Esophagus squamous epithelium (tissue), 5 donors: ENCODE measurements at regions not wholly inside any gene's neighbourhood (a gene's known extent, or its start where the extent isn't known, plus 50 kb on each side); places are given as distances from the start of the nearest gene placed in this dataset.

Source experiments
- DNase-seq: peaks from one replicate; lab custom pipeline; 2025; lab: John Stamatoyannopoulos, UW
- H3K27ac ChIP-seq, 4 donors: fragments of 200-600 bp; sonication (generic); one replicate each; pipeline ENCODE4 v1.5.1; 2016 to 2019; ENCODE audit warnings: mild to moderate bottlenecking in 1 of 4
- H3K27me3 ChIP-seq, 4 donors: fragments of 200-600 bp; sonication (generic); 1 replicate in 3 of 4; 2 replicates in 1 of 4; pipeline versions ENCODE4 v1.5.1 to v1.6.0; 2017 to 2021; ENCODE audit warnings: antibody characterized with exemption in 1 of 4
- H3K36me3 ChIP-seq, 3 donors: fragments of 200-600 bp; sonication (generic); one replicate each; pipeline ENCODE4 v1.5.1; 2016 to 2019
- H3K4me1 ChIP-seq, 3 donors: fragments of 200-600 bp; sonication (generic); one replicate each; pipeline ENCODE4 v1.5.1; 2017 to 2019
- H3K4me3 ChIP-seq, 4 donors: fragments of 200-600 bp; sonication (generic); 1 replicate in 3 of 4; 2 replicates in 1 of 4; pipeline ENCODE4 v1.5.1; 2016 to 2019; ENCODE audit warnings: mild to moderate bottlenecking in 2 of 4, moderate library complexity in 1 of 4
- H3K9me3 ChIP-seq, 3 donors: fragments of 200-600 bp; sonication (generic); one replicate each; pipeline ENCODE4 v1.5.1; 2016 to 2019
- CTCF ChIP-seq, 6 experiments: fragments of 450-650 bp in 4 of 6; fragments of 200-600 bp in 2 of 6; sonication (generic) in 2 of 6; IDR thresholded peaks; one replicate each; pipeline ENCODE4 v1.5.1; 2016 to 2019; ENCODE audit warnings: antibody characterized with exemption in 6 of 6, mild to moderate bottlenecking in 4 of 6, moderate library complexity in 4 of 6
- POLR2A ChIP-seq, 4 donors: fragments of 450-650 bp; IDR thresholded peaks; one replicate each; pipeline ENCODE4 v1.6.1; 2017; ENCODE audit warnings: antibody characterized with exemption in 4 of 4, mild to moderate bottlenecking in 4 of 4, moderate library complexity in 3 of 4
- WGBS, 2 donors: methylation state at CpG; one replicate each; pipeline ENCODE4 v1.1.5; 2018; 5-methylcytosine and 5-hydroxymethylcytosine counted together
- intact Hi-C: fragments of 100-400 bp; cut with DNase I; formaldehyde crosslinking; loops from one replicate; pipeline ENCODE4 v1.15.0; 2022
- donor health status: DM: yes; HTN: yes; CAD: no.

DNA sequence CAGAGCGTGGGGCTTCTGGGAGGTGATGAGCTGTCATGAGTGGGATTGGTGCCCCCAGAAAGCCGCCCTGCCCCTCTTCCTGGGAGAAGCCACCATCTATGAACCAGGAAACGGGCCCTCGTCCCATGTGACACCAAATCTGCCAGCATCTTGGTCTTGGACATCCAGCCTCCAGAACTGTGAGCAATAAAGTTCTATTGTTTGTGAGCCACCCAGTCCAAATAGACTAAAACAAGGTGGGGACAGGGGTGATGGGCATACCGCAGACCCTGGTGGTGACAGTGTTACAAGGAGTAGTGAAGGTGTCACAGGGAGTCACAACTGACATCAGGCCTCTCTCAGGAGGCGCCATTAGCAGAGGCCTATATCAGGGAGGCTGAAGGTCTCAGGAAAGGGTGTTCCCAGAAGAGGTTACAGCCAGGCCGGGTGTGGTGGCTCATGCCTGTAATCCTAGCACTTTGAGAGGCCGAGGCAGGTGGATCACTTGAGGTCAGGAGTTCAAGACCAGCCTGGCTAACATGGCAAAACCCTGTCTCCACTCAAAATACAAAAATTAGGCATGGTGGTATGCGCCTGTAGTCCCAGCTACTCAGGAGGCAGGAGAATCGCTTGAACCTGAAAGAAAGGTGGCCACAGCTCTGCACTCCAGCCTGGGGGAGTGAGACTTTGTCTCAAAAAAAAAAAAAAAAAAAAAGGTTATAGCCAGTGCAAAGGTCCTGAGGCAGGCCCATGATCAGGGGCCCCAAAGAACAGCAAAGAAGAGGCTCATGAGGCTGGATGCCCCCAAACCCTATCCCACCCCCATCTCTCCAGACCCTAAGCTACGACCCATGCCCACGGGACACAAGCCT lies 53.0 kb downstream of the NCOR2 start:
- H3K27ac ChIP-seq: peak overlapping the region in 2 of 4 donors; percentile 78 to 88
- no peak for TF ChIP-seq POLR2A (IDR thresholded peaks at IDR 0.05)
- no peak for TF ChIP-seq CTCF (IDR thresholded peaks at IDR 0.05)
- H3K27me3 ChIP-seq: no peaks in the 10 kb centered on the region
- intact Hi-C loops: no loop called here
- peaks cover 63 to 100% (median 70%) of the 10 kb centered on the region in 3 donors for H3K4me1 ChIP-seq
- H3K36me3 ChIP-seq: peaks cover 0 to 4% (median 0%) of the 10 kb centered on the region in 3 donors
- H3K4me3 ChIP-seq: no peak overlapping the region
- no peaks in the 10 kb centered on the region for H3K9me3 ChIP-seq
- 80 to 87% methylated on average over 11 of the region's 12 CpGs for WGBS, 2 donors
- DNase-seq: no peak

GRCh38 chr12:124513297-124513867 lies 54.0 kb downstream of the NCOR2 start:
- Histone ChIP-seq H3K27me3 (no peaks in the 10 kb centered on the region), H3K9me3 (no peaks in the 10 kb centered on the region), H3K36me3 (peaks cover 0 to 4% (median 0%) of the 10 kb centered on the region in 3 donors), H3K4me1 (peaks cover 64 to 100% (median 73%) of the 10 kb centered on the region in 3 donors), H3K4me3 (no peak overlapping the region), H3K27ac (peak overlapping the region; percentile 66 to 88 (median 76))
- intact Hi-C loops: no loop called here
- no peak for TF ChIP-seq POLR2A (IDR thresholded peaks at IDR 0.05)
- TF ChIP-seq CTCF (IDR thresholded peaks at IDR 0.05): no peak
- no peak for DNase-seq
- WGBS, 2 donors: 31 to 66% methylated on average over 2 to 7 of the region's 7 CpGs

- 2 to 26% methylated on average over 6 to 7 of the region's 16 CpGs for WGBS, 2 donors
- intact Hi-C loops: no loop called here
- no peaks in the 10 kb centered on the region for H3K27me3 ChIP-seq
- DNase-seq: no peak
- no peaks in the 10 kb centered on the region for H3K9me3 ChIP-seq
- H3K4me3 ChIP-seq: peak overlapping the region in 1 of 4 donors; percentile 11
- peaks cover 65 to 100% (median 74%) of the 10 kb centered on the region in 3 donors for H3K4me1 ChIP-seq
- peak overlapping the region; percentile 66 to 88 (median 76) for H3K27ac ChIP-seq
- peaks cover 0 to 4% (median 0%) of the 10 kb centered on the region in 3 donors for H3K36me3 ChIP-seq
- TF ChIP-seq POLR2A (IDR thresholded peaks at IDR 0.05) (no peak), CTCF (IDR thresholded peaks at IDR 0.05) (no peak)
These were observed 54.6 kb downstream of the NCOR2 start for GRCh38 chr12:124512667-124513296.

GRCh38 chr12:124511259-124511985 lies 56.0 kb downstream of the NCOR2 start:
- Histone ChIP-seq H3K4me1 (peaks cover 64 to 100% (median 70%) of the 10 kb centered on the region in 3 donors), H3K27ac (peak overlapping the region in 2 of 4 donors; percentile 10 to 86), H3K36me3 (peaks cover 0 to 4% (median 0%) of the 10 kb centered on the region in 3 donors), H3K27me3 (no peaks in the 10 kb centered on the region), H3K9me3 (no peaks in the 10 kb centered on the region), H3K4me3 (no peak overlapping the region)
- intact Hi-C loops: no loop called here
- 84 to 93% methylated on average over 5 to 7 of the region's 23 CpGs for WGBS, 2 donors
- TF ChIP-seq POLR2A (IDR thresholded peaks at IDR 0.05) (no peak), CTCF (IDR thresholded peaks at IDR 0.05) (no peak)
- no peak for DNase-seq
